Right cardiac atrium (tissue), 5 donors: ENCODE measurements at regions not wholly inside any gene's neighbourhood (a gene's known extent, or its start where the extent isn't known, plus 50 kb on each side); places are given as distances from the start of the nearest gene placed in this dataset.

Experiments used
- ATAC-seq, 2 donors: fragments of 200-7000 bp; cut with Tn5 transposase; one replicate each; pipeline versions ENCODE4 v1.8.0 to v1.9.1; 2020; ENCODE audit warnings: moderate library complexity in 2 of 2, mild to moderate bottlenecking in 1 of 2
- DNase-seq, 3 donors: peaks; one replicate each; pipeline ENCODE4 v3.0.0-alpha.2; 2020
- H3K27ac ChIP-seq: one replicate; pipeline ENCODE4 v1.5.1; 2013; ENCODE audit warnings: mild to moderate bottlenecking, low read length, control low read depth, moderate library complexity
- H3K27me3 ChIP-seq: one replicate; pipeline ENCODE4 v1.6.1; 2013; ENCODE audit not compliant: control insufficient read depth, insufficient read depth
- H3K4me1 ChIP-seq: one replicate; pipeline ENCODE4 v1.6.1; 2013; ENCODE audit warnings: low read length; ENCODE audit not compliant: control insufficient read depth, insufficient read depth
- H3K4me3 ChIP-seq: one replicate; pipeline ENCODE4 v1.5.1; 2013; ENCODE audit warnings: low read length, control low read depth
- H3K9me3 ChIP-seq: one replicate; pipeline ENCODE4 v1.6.1; 2013; ENCODE audit warnings: low read length; ENCODE audit not compliant: control insufficient read depth
- WGBS: extraction: QIAGEN DNeasy Blood & Tissue Kit; methylation state at CpG from one replicate; pipeline ENCODE4 v1.1.7; 2013; 5-methylcytosine and 5-hydroxymethylcytosine counted together
- intact Hi-C, 4 donors: fragments of 100-400 bp; cut with DNase I; formaldehyde crosslinking; loops; one replicate each; pipeline versions ENCODE4 v1.11.0 to v1.14.0; 2022 to 2023
- donor health status: healthy with polysubstance abuse.
- donor health status: DM: no; HTN: yes; CAD: no.
- donor health status: DM: no; HTN: no; CAD: no.
- donor health status: DM: no; HTN: yes; CAD: no; lungs with severe emphysema.
- donor health status: DM: yes; HTN: yes; CAD: no.

DNA sequence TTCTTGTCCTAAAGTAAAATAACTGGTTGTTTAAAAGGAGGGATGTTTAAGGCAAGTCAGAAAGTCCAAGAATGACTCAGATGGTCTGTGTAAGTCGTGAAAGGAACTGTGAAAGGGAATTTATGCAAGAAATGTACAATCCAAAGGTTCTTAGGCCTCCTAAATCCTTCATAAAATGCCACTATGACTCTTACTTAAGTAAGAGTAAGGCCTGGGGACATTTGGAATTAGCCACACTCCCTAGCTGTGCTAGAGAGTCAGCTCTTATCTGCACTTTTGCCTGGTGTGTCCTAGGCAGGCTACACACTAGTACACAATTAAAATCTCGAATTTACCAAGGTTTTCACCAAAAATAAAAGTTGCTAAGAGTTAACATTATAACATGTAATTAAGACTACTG lies 686.9 kb downstream of the UQCRFS1 start:
- Histone ChIP-seq H3K9me3 (no peaks in the 10 kb centered on the region), H3K27me3 (no peaks in the 10 kb centered on the region), H3K27ac (no peak overlapping the region), H3K4me1 (no peaks in the 10 kb centered on the region), H3K4me3 (no peak overlapping the region)
- WGBS, result 58% methylated on average over 2 of the region's 2 CpGs
- intact Hi-C loops, result no loop called here
- ATAC-seq (no peak), DNase-seq (no peak)

DNA sequence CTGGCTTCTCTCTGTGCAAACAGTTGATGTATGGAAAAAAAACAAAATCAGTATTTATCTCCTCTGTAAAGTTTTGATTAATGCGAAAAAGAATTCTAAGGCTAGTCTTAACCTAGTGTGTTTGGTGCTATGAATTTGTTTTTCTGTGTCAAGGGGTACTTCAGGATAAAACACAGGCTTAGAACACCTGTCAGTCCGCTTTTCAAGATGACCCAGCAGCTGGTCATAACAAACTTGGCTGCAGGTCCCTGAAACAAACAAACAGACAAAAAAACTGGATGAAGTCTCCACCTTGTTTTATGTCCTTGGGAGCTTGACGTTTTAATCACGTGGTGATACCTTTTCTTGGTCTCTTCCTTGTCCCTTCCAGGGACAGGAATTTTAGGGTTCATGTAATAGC lies 689.3 kb downstream of the UQCRFS1 start:
- Histone ChIP-seq H3K27ac (no peak overlapping the region), H3K9me3 (no peaks in the 10 kb centered on the region), H3K27me3 (no peaks in the 10 kb centered on the region), H3K4me3 (no peak overlapping the region), H3K4me1 (no peaks in the 10 kb centered on the region)
- 74% methylated on average over 4 of the region's 4 CpGs for WGBS
- ATAC-seq, result no peak
- intact Hi-C loops, result no loop called here
- DNase-seq, result no peak

DNA sequence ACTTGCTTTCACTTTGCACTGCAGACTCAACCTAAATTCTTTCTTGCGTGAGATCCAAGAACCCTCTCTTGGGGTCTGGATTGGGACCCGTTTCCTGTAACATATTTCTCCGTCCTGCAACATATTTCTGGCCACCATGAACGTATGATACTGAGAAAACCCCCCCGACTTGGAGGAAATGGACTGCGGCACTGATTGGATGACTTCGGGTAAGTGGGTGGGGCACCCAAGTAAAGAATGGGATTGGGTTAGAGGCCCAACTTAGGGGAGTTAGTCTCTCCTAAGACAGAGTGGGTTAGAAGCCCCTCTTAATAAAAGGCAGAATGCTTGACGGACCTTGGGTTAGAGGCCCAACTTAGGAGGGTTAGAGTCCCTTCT lies 690.4 kb downstream of the UQCRFS1 start:
- Histone ChIP-seq H3K27me3 (no peaks in the 10 kb centered on the region), H3K4me1 (no peaks in the 10 kb centered on the region), H3K27ac (no peak overlapping the region), H3K9me3 (no peaks in the 10 kb centered on the region), H3K4me3 (no peak overlapping the region)
- intact Hi-C loops, result no loop called here
- DNase-seq (no peak), ATAC-seq (no peak)
- WGBS, result 81% methylated on average over 8 of the region's 8 CpGs

DNA sequence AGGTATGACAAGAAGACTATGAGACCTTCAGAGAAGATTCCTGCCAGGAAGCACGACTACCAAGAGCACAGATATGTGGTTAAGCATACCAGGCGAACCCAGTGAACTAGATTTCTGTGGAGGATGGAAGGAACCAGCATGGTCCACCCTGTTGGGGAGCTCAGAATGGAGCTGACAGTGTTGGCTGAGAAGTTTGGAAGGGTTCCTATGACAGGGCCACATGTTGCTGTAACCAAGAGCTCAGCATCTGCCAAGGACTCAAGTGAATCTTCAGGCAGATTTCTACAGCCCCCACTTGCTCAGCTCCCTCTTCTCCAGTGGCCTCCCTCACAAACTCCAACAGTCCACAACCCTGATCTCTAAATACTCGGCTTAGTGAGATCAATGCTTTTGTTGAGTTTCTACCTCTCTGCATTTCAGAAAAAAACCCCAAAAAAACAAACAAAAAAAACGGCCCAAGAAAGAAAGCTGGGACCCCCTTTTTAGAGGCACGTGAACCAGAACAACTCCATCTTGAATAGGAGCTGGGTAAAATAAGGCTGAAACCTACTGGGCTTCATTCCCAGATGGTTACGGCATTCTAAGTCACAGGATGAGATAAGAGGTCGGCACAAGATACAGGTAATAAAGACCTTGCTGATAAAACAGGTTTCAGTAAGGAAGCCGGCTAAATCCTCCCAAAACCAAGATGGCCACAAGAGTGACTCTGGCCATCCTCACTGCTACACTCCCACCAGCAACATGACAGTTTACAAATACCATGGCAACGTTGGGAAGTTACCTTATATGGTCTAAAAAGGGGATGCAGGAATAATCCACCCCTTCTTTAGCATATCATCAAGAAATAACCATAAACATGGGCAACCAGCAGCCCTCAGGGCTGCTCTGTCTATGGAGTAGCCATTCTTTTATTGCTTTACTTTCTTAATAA lies 691.1 kb downstream of the UQCRFS1 start:
- ATAC-seq, result no peak
- H3K4me1 ChIP-seq, result no peaks in the 10 kb centered on the region
- no peaks in the 10 kb centered on the region for H3K9me3 ChIP-seq
- intact Hi-C loops, result no loop called here
- no peak overlapping the region for H3K27ac ChIP-seq
- H3K27me3 ChIP-seq, result no peaks in the 10 kb centered on the region
- no peak for DNase-seq
- 69% methylated on average over 9 of the region's 9 CpGs for WGBS
- no peak overlapping the region for H3K4me3 ChIP-seq

DNA sequence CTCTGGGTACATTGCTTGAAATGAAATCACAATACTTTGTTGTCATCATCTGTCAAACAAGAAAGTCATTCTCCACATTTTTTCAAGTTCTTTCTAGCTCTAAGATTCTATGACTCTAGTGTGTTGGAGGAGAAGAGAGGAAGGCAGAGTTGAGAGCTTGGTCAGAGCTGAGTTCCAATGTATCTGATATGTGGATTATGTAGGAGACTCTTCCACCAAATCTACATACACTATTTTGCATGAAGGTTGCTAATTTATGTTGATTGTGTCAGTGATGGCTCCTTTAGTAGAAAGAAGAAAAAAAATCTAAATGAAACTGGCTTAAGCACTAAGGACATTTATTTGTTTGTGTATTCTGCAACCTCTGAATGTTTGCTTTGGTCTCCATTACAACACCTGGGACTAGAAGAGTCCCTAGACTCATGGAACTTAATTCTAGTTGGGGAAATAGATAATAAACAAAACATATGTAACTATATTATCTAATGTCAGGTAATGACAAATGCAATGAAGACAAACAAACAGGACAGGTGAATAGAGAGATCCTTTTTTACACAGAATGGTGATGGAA lies 691.9 kb downstream of the UQCRFS1 start:
- Histone ChIP-seq H3K4me3 (no peak overlapping the region), H3K27me3 (no peaks in the 10 kb centered on the region), H3K9me3 (no peaks in the 10 kb centered on the region), H3K4me1 (no peaks in the 10 kb centered on the region), H3K27ac (no peak overlapping the region)
- ATAC-seq, result no peak
- intact Hi-C loops, result no loop called here
- DNase-seq, result no peak

DNA sequence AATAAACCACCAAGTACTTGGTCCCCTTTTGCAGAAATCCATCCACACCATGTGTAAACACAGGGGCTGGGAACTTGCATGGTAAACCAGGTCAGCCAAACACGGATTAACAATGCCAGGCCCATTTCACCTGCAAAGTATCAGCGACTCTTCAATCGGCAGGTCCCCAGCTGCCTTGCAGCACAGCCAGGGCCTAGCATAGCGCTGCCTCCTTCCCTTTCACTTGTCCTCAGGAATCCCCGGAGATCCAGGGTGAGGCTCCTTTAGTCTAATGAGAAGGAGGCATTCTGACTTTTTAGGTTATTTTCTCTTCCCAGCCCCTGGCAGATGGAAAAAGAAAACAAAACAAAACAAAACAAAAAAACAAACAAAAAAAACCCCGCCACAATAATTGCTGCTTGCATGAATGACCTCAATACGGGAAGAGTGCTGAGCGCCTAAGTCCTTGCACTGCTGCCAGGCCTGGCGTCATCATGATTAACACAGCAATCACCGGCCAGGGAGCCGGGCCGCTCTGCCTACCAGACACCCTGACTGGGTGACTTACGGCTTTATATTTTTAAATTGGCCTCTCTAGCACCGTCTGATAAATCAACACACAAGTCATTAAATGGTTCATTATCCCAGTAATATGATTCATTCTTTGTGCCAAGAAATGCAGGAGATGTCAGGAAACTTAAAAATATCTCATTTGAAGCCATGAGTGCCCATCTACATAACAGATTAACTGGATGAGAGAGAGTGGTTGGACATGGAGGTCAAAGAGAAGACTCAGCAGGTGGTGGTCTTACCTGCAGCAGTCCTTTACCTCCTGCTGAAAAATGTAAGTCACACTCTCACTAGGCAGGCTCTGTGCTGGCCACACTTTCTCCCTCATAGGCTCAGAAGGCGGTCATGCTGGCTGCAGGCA lies 692.7 kb downstream of the UQCRFS1 start:
- intact Hi-C loops, result no loop called here
- Histone ChIP-seq H3K9me3 (no peaks in the 10 kb centered on the region), H3K27me3 (no peaks in the 10 kb centered on the region), H3K4me3 (no peak overlapping the region), H3K27ac (no peak overlapping the region), H3K4me1 (no peaks in the 10 kb centered on the region)
- ATAC-seq (no peak), DNase-seq (no peak)
- 83% methylated on average over 15 of the region's 15 CpGs for WGBS

DNA sequence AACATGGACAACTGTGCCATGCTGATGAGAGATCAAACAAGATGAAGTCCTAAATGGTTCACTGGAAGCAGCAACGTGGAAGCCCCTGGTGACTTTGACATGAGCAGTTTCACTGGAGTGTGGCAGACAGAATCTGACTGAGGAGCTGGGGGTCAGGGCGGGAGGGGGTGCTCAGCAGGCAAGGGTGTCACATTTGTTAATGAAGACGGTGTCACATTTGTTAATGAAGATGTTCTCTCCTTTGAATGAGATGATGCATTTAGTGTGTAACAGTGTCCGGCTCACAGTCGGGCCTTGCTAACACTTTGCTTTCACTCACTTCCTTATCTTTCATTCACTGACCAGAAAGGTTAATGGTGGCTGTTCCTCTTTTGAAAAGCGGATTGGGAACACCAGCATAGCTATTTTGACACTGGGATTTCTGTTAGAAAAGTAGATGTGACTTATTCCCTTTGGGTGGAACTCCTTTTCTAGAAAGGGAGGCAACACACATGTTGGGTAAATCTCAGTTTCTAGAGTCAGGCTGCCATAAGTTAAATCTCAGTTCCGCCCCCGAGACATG lies 693.7 kb downstream of the UQCRFS1 start:
- Histone ChIP-seq H3K4me1 (no peaks in the 10 kb centered on the region), H3K4me3 (no peak overlapping the region), H3K27me3 (no peaks in the 10 kb centered on the region), H3K27ac (no peak overlapping the region), H3K9me3 (no peaks in the 10 kb centered on the region)
- no peak for ATAC-seq
- no peak for DNase-seq
- 55% methylated on average over 8 of the region's 8 CpGs for WGBS
- intact Hi-C loops, result no loop called here

DNA sequence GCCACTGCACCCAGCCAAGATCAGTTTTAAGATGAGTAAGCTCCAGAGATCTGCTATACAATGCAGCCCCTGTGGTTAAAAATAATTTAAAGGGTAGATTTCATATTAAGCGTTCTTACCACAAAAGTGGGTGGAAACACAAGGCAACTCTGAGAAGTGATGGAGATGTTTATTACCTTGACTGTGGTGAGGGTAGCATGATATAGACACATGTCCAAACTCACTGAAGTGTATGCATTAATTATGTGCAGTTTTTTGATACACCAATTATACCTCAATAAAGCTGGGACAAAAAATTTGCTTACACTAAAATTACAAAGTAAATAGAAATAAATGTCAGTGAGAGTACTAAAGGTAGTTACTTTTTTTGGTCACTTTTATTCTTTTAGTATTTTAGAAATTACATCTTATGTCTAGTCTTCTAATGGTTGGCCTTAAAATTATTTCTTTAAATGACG lies 696.5 kb downstream of the UQCRFS1 start:
- Histone ChIP-seq H3K27ac (no peak overlapping the region), H3K4me3 (no peak overlapping the region), H3K27me3 (no peaks in the 10 kb centered on the region), H3K9me3 (no peaks in the 10 kb centered on the region), H3K4me1 (no peaks in the 10 kb centered on the region)
- WGBS, result 92% methylated on average over 2 of the region's 2 CpGs
- DNase-seq (no peak), ATAC-seq (no peak)
- intact Hi-C loops, result no loop called here

DNA sequence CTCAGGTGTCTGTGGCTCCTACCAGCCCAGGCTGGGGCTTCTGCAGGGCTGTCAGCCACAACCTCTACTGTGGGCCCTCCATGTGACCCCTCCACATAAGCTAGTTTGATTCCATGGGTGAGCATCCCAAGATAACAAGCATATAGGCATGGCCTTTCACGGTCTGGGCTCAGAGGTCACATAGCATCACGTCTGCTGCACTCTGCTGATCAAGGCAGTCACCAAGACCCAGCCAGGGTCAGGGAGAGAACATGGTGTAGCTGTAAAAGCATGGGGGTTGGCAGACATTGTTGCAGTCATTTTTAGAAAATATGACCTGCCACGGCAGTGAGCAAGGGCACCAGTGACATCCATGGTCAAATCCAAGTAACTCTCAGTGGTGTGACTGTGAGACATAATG lies 698.8 kb downstream of the UQCRFS1 start:
- no peak for ATAC-seq
- intact Hi-C loops, result no loop called here

DNA sequence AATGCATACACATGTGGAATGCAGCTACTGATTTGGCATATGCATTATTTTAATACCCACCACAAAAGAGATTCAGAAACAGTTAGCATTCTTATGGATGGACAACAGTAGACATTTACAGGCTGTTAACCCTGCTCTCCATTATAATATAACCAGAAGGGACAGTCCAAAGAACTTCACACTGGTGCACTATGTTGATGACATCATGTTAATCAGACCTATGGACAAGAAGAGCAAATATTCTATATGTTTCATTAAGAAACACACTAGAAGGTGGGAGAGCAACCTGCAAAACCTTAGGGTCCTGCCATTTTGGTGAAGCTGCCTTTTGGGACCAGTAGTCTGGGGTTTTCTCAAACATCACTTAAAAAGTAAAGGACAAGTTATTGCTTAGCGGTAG lies 701.3 kb downstream of the UQCRFS1 start:
- no peak overlapping the region for H3K27ac ChIP-seq
- no peaks in the 10 kb centered on the region for H3K27me3 ChIP-seq
- 95% methylated on average over 1 of the region's 1 CpG for WGBS
- intact Hi-C loops, result no loop called here
- ATAC-seq, result no peak
- no peaks in the 10 kb centered on the region for H3K9me3 ChIP-seq
- no peak for DNase-seq
- no peak overlapping the region for H3K4me3 ChIP-seq
- H3K4me1 ChIP-seq, result no peaks in the 10 kb centered on the region

More for the DNA sequence above, 698.8 kb downstream of the UQCRFS1 start:
- Histone ChIP-seq H3K9me3 (no peaks in the 10 kb centered on the region), H3K27ac (no peak overlapping the region), H3K27me3 (no peaks in the 10 kb centered on the region), H3K4me3 (no peak overlapping the region), H3K4me1 (no peaks in the 10 kb centered on the region)
- DNase-seq, result no peak
- WGBS, result 43% methylated on average over 3 of the region's 3 CpGs
